ENCODE measurements at regions not wholly inside any gene's neighbourhood (a gene's known extent, or its start where the extent isn't known, plus 50 kb on each side); places are given as distances from the start of the nearest gene placed in this dataset.
"Not testable (repeated sequence)": the region's sequence is repeated elsewhere in the genome, so short reads cannot be mapped to it uniquely, and the experiment has no call there.

GRCh38 chr6:145263778-145264211 lies 471.5 kb downstream of the EPM2A start:
- no peak for DNase-seq

GRCh38 chr6:145266432-145267075 lies 468.8 kb downstream of the EPM2A start:
- DNase-seq, result no peak

GRCh38 chr6:145267076-145267867 lies 468.0 kb downstream of the EPM2A start:
- no peak for DNase-seq

GRCh38 chr6:145270464-145270863 lies 464.9 kb downstream of the EPM2A start:
- no peak for DNase-seq

GRCh38 chr6:145271040-145271439 lies 464.3 kb downstream of the EPM2A start:
- no peak for DNase-seq

- no peak for DNase-seq
Measured at GRCh38 chr6:145271577-145271976, 463.7 kb downstream of the EPM2A start.

- no peak for DNase-seq
Measured at GRCh38 chr6:145272246-145272645, 463.1 kb downstream of the EPM2A start.

GRCh38 chr6:145273136-145273535 lies 462.2 kb downstream of the EPM2A start:
- DNase-seq, result no peak

- no peak for DNase-seq
Measured at GRCh38 chr6:145274083-145274482, 461.2 kb downstream of the EPM2A start.

GRCh38 chr6:145275019-145275418 lies 460.3 kb downstream of the EPM2A start:
- DNase-seq, result no peak

- DNase-seq, result no peak
Measured at GRCh38 chr6:145275787-145276186, 459.5 kb downstream of the EPM2A start.

GRCh38 chr6:145276756-145277155 lies 458.6 kb downstream of the EPM2A start:
- peak; percentile 47 for DNase-seq

GRCh38 chr6:145277358-145278086 lies 457.8 kb downstream of the EPM2A start:
- DNase-seq, result no peak

- DNase-seq, result peak; percentile 51
Measured at GRCh38 chr6:145278163-145278807, 457.0 kb downstream of the EPM2A start.

GRCh38 chr6:145279551-145279950 lies 455.8 kb downstream of the EPM2A start:
- no peak for DNase-seq

GRCh38 chr6:145279993-145280392 lies 455.3 kb downstream of the EPM2A start:
- DNase-seq, result no peak

- DNase-seq, result not testable (repeated sequence)
Measured at GRCh38 chr6:145283209-145283608, 452.1 kb downstream of the EPM2A start.

GRCh38 chr6:145283856-145284255 lies 451.5 kb downstream of the EPM2A start:
- DNase-seq, result no peak

GRCh38 chr6:145286916-145287315 lies 448.4 kb downstream of the EPM2A start:
- DNase-seq, result no peak

GRCh38 chr6:145289573-145289972 lies 445.7 kb downstream of the EPM2A start:
- DNase-seq, result no peak

GRCh38 chr6:145290122-145290521 lies 445.2 kb downstream of the EPM2A start:
- no peak for DNase-seq

- no peak for DNase-seq
Measured at GRCh38 chr6:145292066-145292465, 443.3 kb downstream of the EPM2A start.

- no peak for DNase-seq
Measured at GRCh38 chr6:145294942-145295341, 440.4 kb downstream of the EPM2A start.
